ENCODE measurements at regions not wholly inside any gene's neighbourhood (a gene's known extent, or its start where the extent isn't known, plus 50 kb on each side); places are given as distances from the start of the nearest gene placed in this dataset.

- Mint-ChIP-seq H3K27me3 (ENCODE audit: insufficient read depth) (peaks cover 12% of the 10 kb centered on the region; the same call in 1 of the 2 replicates), H3K9me3 (no peaks in the 10 kb centered on the region), H3K27ac (no peak overlapping the region), H3K4me3 (no peak overlapping the region), H3K4me1 (ENCODE audit: low read depth) (no peaks in the 10 kb centered on the region), H3K36me3 (ENCODE audit: low read depth) (no peaks in the 10 kb centered on the region)
- no peak for TF ChIP-seq CTCF (IDR thresholded peaks at IDR 0.05)
- no peak for DNase-seq
Measured at GRCh38 chr3:10683106-10683505, 132.9 kb upstream of the SLC6A11 start.

GRCh38 chr3:10688126-10688525 is 127.9 kb upstream of the SLC6A11 start:
- Mint-ChIP-seq H3K4me1 (ENCODE audit: low read depth) (no peaks in the 10 kb centered on the region), H3K27me3 (ENCODE audit: insufficient read depth) (peaks cover 12% of the 10 kb centered on the region), H3K9me3 (no peaks in the 10 kb centered on the region), H3K27ac (no peak overlapping the region), H3K4me3 (no peak overlapping the region), H3K36me3 (ENCODE audit: low read depth) (no peaks in the 10 kb centered on the region)
- TF ChIP-seq CTCF (IDR thresholded peaks at IDR 0.05) = no peak
- DNase-seq = no peak

- Mint-ChIP-seq H3K27me3 (ENCODE audit: insufficient read depth) (peaks cover 12% of the 10 kb centered on the region), H3K36me3 (ENCODE audit: low read depth) (no peaks in the 10 kb centered on the region), H3K4me1 (ENCODE audit: low read depth) (no peaks in the 10 kb centered on the region), H3K9me3 (no peaks in the 10 kb centered on the region), H3K4me3 (no peak overlapping the region), H3K27ac (no peak overlapping the region)
- TF ChIP-seq CTCF (IDR thresholded peaks at IDR 0.05) = no peak
- no peak for DNase-seq
Measured at GRCh38 chr3:10688548-10689172, 127.4 kb upstream of the SLC6A11 start.

GRCh38 chr3:10692039-10692622 is 123.9 kb upstream of the SLC6A11 start:
- H3K4me1 Mint-ChIP-seq (ENCODE audit: low read depth) = no peaks in the 10 kb centered on the region
- H3K27me3 Mint-ChIP-seq (ENCODE audit: insufficient read depth) = peaks cover 14% of the 10 kb centered on the region
- no peaks in the 10 kb centered on the region for H3K36me3 Mint-ChIP-seq (ENCODE audit: low read depth)
- DNase-seq = no peak
- no peak for TF ChIP-seq CTCF (IDR thresholded peaks at IDR 0.05)
- H3K4me3 Mint-ChIP-seq = no peak overlapping the region
- no peaks in the 10 kb centered on the region for H3K9me3 Mint-ChIP-seq
- no peak overlapping the region for H3K27ac Mint-ChIP-seq

- H3K27ac Mint-ChIP-seq = no peak overlapping the region
- no peaks in the 10 kb centered on the region for H3K9me3 Mint-ChIP-seq
- H3K4me1 Mint-ChIP-seq (ENCODE audit: low read depth) = no peaks in the 10 kb centered on the region
- H3K4me3 Mint-ChIP-seq = no peak overlapping the region
- H3K36me3 Mint-ChIP-seq (ENCODE audit: low read depth) = no peaks in the 10 kb centered on the region
- peaks cover 14% of the 10 kb centered on the region for H3K27me3 Mint-ChIP-seq (ENCODE audit: insufficient read depth)
- DNase-seq = peak; percentile 10
- peak; percentile 59 for TF ChIP-seq CTCF (IDR thresholded peaks at IDR 0.05)
Measured at GRCh38 chr3:10693457-10693856, 122.6 kb upstream of the SLC6A11 start.

Measured in HFFc6 (cell line).